CD14-positive monocyte (primary cell): ENCODE measurements at regions not wholly inside any gene's neighbourhood (a gene's known extent, or its start where the extent isn't known, plus 50 kb on each side); places are given as distances from the start of the nearest gene placed in this dataset.

ENCODE experiments used
- DNase-seq, 3 donors: peaks; one replicate each; pipeline ENCODE4 v3.0.0-alpha.2; 2011 to 2022
- H2AFZ ChIP-seq: 2 replicates; pipeline ENCODE4 v1.6.0; 2012; ENCODE audit warnings: mild to moderate bottlenecking, low read depth, low read length, inconsistent platforms; ENCODE audit not compliant: insufficient read depth, poor library complexity, severe bottlenecking
- H3K27ac ChIP-seq, 2 donors: 1 replicate in 1 of 2; 2 replicates in 1 of 2; pipeline ENCODE4 v1.5.1; 2012 to 2013; ENCODE audit warnings: low read length in 2 of 2, control low read depth in 1 of 2, inconsistent platforms in 1 of 2, low read depth in 1 of 2, mild to moderate bottlenecking in 1 of 2
- H3K27me3 ChIP-seq, 2 donors: one replicate each; pipeline versions ENCODE4 v1.6.0 to v1.6.1; 2011 to 2013; ENCODE audit warnings: low read length in 2 of 2; ENCODE audit not compliant: control insufficient read depth in 2 of 2, insufficient read depth in 2 of 2
- H3K36me3 ChIP-seq, 2 donors: replicated peaks in 1 of 2; 1 replicate in 1 of 2; 2 replicates in 1 of 2; pipeline versions ENCODE4 v1.5.1 to v1.6.1; 2012 to 2013; ENCODE audit warnings: low read length in 2 of 2, control low read depth in 1 of 2, inconsistent platforms in 1 of 2, mild to moderate bottlenecking in 1 of 2; ENCODE audit not compliant: insufficient read depth in 2 of 2, control insufficient read depth in 1 of 2
- H3K4me1 ChIP-seq, 2 donors: 1 replicate in 1 of 2; 2 replicates in 1 of 2; pipeline versions ENCODE4 v1.5.1 to v1.6.1; 2012 to 2013; ENCODE audit warnings: low read length in 2 of 2, control low read depth in 1 of 2, inconsistent platforms in 1 of 2, mild to moderate bottlenecking in 1 of 2, moderate library complexity in 1 of 2; ENCODE audit not compliant: insufficient read depth in 2 of 2, control insufficient read depth in 1 of 2
- H3K4me2 ChIP-seq: replicated peaks from 2 replicates; pipeline ENCODE3; 2012; ENCODE audit warnings: low read length, moderate library complexity, mild to moderate bottlenecking; ENCODE audit not compliant: poor library complexity, severe bottlenecking; ENCODE audit errors: extremely low read depth
- H3K4me3 ChIP-seq, 3 experiments: fragments of 200-600 bp in 1 of 3; sonication (generic) in 1 of 3; replicated peaks in 1 of 3; 1 replicate in 2 of 3; 2 replicates in 1 of 3; pipeline ENCODE4 v1.5.1; 2011 to 2013; ENCODE audit warnings: low read length in 3 of 3, mild to moderate bottlenecking in 3 of 3, control low read depth in 2 of 3, low read depth in 2 of 3, inconsistent platforms in 1 of 3, moderate library complexity in 1 of 3
- H3K79me2 ChIP-seq: 2 replicates; pipeline ENCODE4 v1.6.0; 2012; ENCODE audit warnings: mild to moderate bottlenecking, control low read depth, inconsistent platforms, low read length, moderate library complexity; ENCODE audit not compliant: insufficient read depth
- H3K9ac ChIP-seq: 2 replicates; pipeline ENCODE4 v1.6.0; 2017; ENCODE audit warnings: low read length, mild to moderate bottlenecking; ENCODE audit not compliant: insufficient read depth, poor library complexity, severe bottlenecking
- H3K9me3 ChIP-seq, 2 donors: replicated peaks in 1 of 2; 1 replicate in 1 of 2; 2 replicates in 1 of 2; pipeline versions ENCODE4 v1.5.1 to v1.6.1; 2012 to 2013; ENCODE audit warnings: low read length in 2 of 2, control low read depth in 1 of 2; ENCODE audit not compliant: control insufficient read depth in 1 of 2, insufficient read depth in 1 of 2
- H4K20me1 ChIP-seq: 2 replicates; pipeline ENCODE4 v1.6.0; 2012; ENCODE audit warnings: mild to moderate bottlenecking, low read length, control low read depth, moderate library complexity; ENCODE audit not compliant: insufficient read depth
- H3K27ac Mint-ChIP-seq, 7 donors: one replicate each; pipeline ENCODE4 v1.8.0; 2020; ENCODE audit warnings: mild to moderate bottlenecking in 7 of 7, mixed read lengths in 7 of 7, moderate library complexity in 6 of 7, inconsistent platforms in 2 of 7
- H3K27me3 Mint-ChIP-seq, 3 donors: one replicate each; pipeline ENCODE4 v1.8.0; 2021 to 2022; ENCODE audit warnings: low read depth in 3 of 3, mild to moderate bottlenecking in 3 of 3, mixed read lengths in 3 of 3, moderate library complexity in 3 of 3, inconsistent platforms in 1 of 3
- H3K36me3 Mint-ChIP-seq, 2 donors: one replicate each; pipeline ENCODE4 v1.8.0; 2020; ENCODE audit warnings: mixed read lengths in 2 of 2, inconsistent platforms in 1 of 2, mild to moderate bottlenecking in 1 of 2
- H3K4me1 Mint-ChIP-seq: one replicate; pipeline ENCODE4 v1.8.0; 2020; ENCODE audit warnings: mild to moderate bottlenecking, mixed read lengths
- H3K4me3 Mint-ChIP-seq, 2 donors: one replicate each; pipeline ENCODE4 v1.8.0; 2020; ENCODE audit warnings: mild to moderate bottlenecking in 2 of 2, mixed read lengths in 2 of 2, moderate library complexity in 1 of 2
- H3K9me3 Mint-ChIP-seq, 7 donors: one replicate each; pipeline ENCODE4 v1.8.0; 2020 to 2022; ENCODE audit warnings: mixed read lengths in 7 of 7, mild to moderate bottlenecking in 6 of 7, moderate library complexity in 6 of 7, inconsistent platforms in 2 of 7
- WGBS: methylation state at CpG from one replicate; pipeline ENCODE4 v1.1.5; 2013; ENCODE audit warnings: missing lambda C conversion rate; ENCODE audit not compliant: insufficient coverage; 5-methylcytosine and 5-hydroxymethylcytosine counted together
- intact Hi-C, 2 donors: fragments of 100-400 bp; cut with micrococcal nuclease; formaldehyde crosslinking; loops; one replicate each; pipeline versions ENCODE4 v1.15.0 to v1.15.1; 2023
- TF ChIP-seq, protein P1 (sequence below): fragments of 200-600 bp; IDR thresholded peaks from one replicate; pipeline ENCODE4 v1.8.0; 2022; ENCODE audit warnings: antibody characterized with exemption, mild to moderate bottlenecking

DNA sequence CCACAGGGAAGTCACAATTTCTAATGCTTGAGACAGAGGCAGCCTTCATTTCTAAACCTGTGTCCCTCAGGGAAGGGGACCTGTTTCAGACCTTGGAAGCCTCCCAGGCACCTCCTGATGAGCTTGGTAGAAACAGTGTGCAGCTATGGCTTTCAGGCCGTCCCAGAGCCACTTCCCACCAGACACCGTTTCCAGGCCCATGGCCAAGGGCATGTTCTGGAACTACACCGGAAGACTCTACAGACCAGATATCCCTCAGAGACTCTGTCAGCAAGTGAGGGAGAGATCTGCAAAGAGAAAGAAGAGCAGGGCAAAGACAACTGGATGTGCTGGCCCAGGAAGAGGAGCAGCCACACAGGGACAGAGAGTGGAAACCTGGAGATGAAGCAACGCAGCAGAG lies 82.2 kb upstream of the HSPA9 start:
- peaks cover 14 to 42% of the 10 kb centered on the region in 2 donors for H3K27me3 ChIP-seq
- 100% methylated on average over 1 of the region's 4 CpGs for WGBS
- H3K27ac Mint-ChIP-seq = peak overlapping the region in 1 of 7 donors; percentile 53

DNA sequence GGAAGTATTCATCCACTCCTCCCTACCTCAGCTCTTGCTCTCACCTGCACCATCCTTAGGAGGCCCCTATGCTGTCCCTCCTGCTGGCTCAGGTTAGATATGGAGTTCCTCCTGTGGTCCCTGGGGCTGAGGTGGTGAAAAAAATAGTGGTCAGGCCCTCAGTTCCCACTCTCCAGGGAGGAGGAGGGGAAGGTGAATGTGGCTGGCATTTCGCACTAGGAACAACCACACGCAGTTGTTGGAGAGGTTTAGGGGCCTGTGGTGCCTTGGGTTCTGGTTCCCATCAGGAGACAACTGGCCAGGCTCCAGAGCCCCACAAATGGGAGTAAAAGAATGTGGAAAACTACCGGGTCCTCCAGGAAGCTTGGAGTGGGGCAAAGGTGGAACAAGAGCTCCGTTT lies 81.7 kb upstream of the HSPA9 start:
- no peaks in the 10 kb centered on the region for H4K20me1 ChIP-seq
- Mint-ChIP-seq H3K9me3 (peaks cover 0 to 14% (median 6%) of the 10 kb centered on the region in 7 donors), H3K27ac (peak overlapping the region in 2 of 7 donors; percentile 9 to 68), H3K4me1 (peaks cover 21% of the 10 kb centered on the region), H3K4me3 (no peak overlapping the region), H3K36me3 (no peaks in the 10 kb centered on the region), H3K27me3 (peaks cover 39 to 65% (median 48%) of the 10 kb centered on the region in 3 donors)
- peaks cover 10% of the 10 kb centered on the region in 2 donors for H3K4me1 ChIP-seq
- TF ChIP-seq, protein P1, sequence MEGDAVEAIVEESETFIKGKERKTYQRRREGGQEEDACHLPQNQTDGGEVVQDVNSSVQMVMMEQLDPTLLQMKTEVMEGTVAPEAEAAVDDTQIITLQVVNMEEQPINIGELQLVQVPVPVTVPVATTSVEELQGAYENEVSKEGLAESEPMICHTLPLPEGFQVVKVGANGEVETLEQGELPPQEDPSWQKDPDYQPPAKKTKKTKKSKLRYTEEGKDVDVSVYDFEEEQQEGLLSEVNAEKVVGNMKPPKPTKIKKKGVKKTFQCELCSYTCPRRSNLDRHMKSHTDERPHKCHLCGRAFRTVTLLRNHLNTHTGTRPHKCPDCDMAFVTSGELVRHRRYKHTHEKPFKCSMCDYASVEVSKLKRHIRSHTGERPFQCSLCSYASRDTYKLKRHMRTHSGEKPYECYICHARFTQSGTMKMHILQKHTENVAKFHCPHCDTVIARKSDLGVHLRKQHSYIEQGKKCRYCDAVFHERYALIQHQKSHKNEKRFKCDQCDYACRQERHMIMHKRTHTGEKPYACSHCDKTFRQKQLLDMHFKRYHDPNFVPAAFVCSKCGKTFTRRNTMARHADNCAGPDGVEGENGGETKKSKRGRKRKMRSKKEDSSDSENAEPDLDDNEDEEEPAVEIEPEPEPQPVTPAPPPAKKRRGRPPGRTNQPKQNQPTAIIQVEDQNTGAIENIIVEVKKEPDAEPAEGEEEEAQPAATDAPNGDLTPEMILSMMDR = no peak
- no peak overlapping the region for H3K27ac ChIP-seq
- no peaks in the 10 kb centered on the region for H3K79me2 ChIP-seq
- intact Hi-C loops = no loop called here
- no peaks in the 10 kb centered on the region for H3K36me3 ChIP-seq
- H3K4me3 ChIP-seq = no peak overlapping the region
- no peak for DNase-seq
- H2AFZ ChIP-seq = no peak overlapping the region
- peaks cover 14 to 46% of the 10 kb centered on the region in 2 donors for H3K27me3 ChIP-seq
- peaks cover 0 to 4% of the 10 kb centered on the region in 2 donors for H3K9me3 ChIP-seq
- no peak overlapping the region for H3K4me2 ChIP-seq
- no peak overlapping the region for H3K9ac ChIP-seq
- WGBS = 89% methylated on average over 2 of the region's 4 CpGs

More for the DNA sequence above, 82.2 kb upstream of the HSPA9 start:
- Histone ChIP-seq H3K79me2 (no peaks in the 10 kb centered on the region), H3K4me1 (peaks cover 14% of the 10 kb centered on the region in 2 donors), H3K4me3 (no peak overlapping the region), H4K20me1 (no peaks in the 10 kb centered on the region), H3K9ac (no peak overlapping the region), H2AFZ (no peak overlapping the region), H3K4me2 (no peak overlapping the region), H3K9me3 (peaks cover 0 to 4% of the 10 kb centered on the region in 2 donors), H3K27ac (no peak overlapping the region), H3K36me3 (no peaks in the 10 kb centered on the region)
- Mint-ChIP-seq H3K4me3 (no peak overlapping the region), H3K4me1 (peaks cover 25% of the 10 kb centered on the region), H3K9me3 (peaks cover 0 to 17% (median 6%) of the 10 kb centered on the region in 7 donors), H3K27me3 (peaks cover 41 to 66% (median 48%) of the 10 kb centered on the region in 3 donors), H3K36me3 (no peaks in the 10 kb centered on the region)
- no peak for DNase-seq
- intact Hi-C loops = no loop called here
- TF ChIP-seq, protein P1 = no peak
